Progenitor cell of endocrine pancreas (in vitro differentiated cells): ENCODE measurements at regions not wholly inside any gene's neighbourhood (a gene's known extent, or its start where the extent isn't known, plus 50 kb on each side); places are given as distances from the start of the nearest gene placed in this dataset.

Experiments
- DNase-seq: peaks from one replicate; pipeline ENCODE4 v3.0.0; 2021; ENCODE audit warnings: low spot score; ENCODE audit not compliant: unreplicated experiment
- H3K27ac Mint-ChIP-seq: 2 replicates; pipeline ENCODE4 v1.8.0; 2021; ENCODE audit warnings: mild to moderate bottlenecking, moderate library complexity, mixed read lengths
- H3K27me3 Mint-ChIP-seq: 2 replicates; pipeline ENCODE4 v1.8.0; 2021; ENCODE audit warnings: mixed read lengths
- H3K36me3 Mint-ChIP-seq: 2 replicates; pipeline ENCODE4 v1.8.0; 2022; ENCODE audit warnings: mixed read lengths; ENCODE audit not compliant: insufficient read depth
- H3K4me1 Mint-ChIP-seq: 2 replicates; pipeline ENCODE4 v1.8.0; 2021; ENCODE audit warnings: low read depth, mixed read lengths
- H3K4me3 Mint-ChIP-seq: 2 replicates; pipeline ENCODE4 v1.8.0; 2021; ENCODE audit warnings: low read depth, mild to moderate bottlenecking, moderate library complexity, mixed read lengths
- H3K9me3 Mint-ChIP-seq: 2 replicates; pipeline ENCODE4 v1.8.0; 2021; ENCODE audit warnings: low read depth, mixed read lengths
- TF ChIP-seq, protein P1 (sequence below): fragments of 200-600 bp; sonication (generic); IDR thresholded peaks from one replicate; pipeline ENCODE4 v1.5.0; 2021; ENCODE audit warnings: antibody characterized with exemption, mild to moderate bottlenecking; ENCODE audit not compliant: unreplicated experiment

DNA sequence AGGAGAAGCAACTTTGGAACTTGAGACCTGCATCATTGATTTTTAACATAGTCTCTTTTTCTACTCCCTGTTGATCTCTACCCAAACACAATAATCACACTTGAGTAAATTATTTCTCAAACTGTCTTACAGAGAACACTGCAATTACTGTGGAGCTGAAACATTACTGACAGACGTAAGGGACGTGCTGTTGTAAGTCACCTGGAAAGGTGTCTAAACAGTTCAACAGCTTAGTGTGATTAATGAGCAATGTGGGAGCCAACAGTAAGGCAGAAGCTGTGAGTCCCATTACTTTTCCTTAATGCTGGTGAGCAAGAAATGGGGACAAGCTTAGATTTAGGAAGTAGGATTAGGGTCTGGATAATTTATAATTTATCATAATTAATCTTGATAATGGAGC, 265.7 kb downstream of the DLEU7 start:
- Mint-ChIP-seq H3K27ac (no peak overlapping the region), H3K9me3 (no peaks in the 10 kb centered on the region), H3K36me3 (no peaks in the 10 kb centered on the region), H3K4me3 (no peak overlapping the region), H3K27me3 (peaks cover 4% of the 10 kb centered on the region), H3K4me1 (peaks cover 7% of the 10 kb centered on the region)
- TF ChIP-seq, protein P1, sequence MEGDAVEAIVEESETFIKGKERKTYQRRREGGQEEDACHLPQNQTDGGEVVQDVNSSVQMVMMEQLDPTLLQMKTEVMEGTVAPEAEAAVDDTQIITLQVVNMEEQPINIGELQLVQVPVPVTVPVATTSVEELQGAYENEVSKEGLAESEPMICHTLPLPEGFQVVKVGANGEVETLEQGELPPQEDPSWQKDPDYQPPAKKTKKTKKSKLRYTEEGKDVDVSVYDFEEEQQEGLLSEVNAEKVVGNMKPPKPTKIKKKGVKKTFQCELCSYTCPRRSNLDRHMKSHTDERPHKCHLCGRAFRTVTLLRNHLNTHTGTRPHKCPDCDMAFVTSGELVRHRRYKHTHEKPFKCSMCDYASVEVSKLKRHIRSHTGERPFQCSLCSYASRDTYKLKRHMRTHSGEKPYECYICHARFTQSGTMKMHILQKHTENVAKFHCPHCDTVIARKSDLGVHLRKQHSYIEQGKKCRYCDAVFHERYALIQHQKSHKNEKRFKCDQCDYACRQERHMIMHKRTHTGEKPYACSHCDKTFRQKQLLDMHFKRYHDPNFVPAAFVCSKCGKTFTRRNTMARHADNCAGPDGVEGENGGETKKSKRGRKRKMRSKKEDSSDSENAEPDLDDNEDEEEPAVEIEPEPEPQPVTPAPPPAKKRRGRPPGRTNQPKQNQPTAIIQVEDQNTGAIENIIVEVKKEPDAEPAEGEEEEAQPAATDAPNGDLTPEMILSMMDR = no peak
- DNase-seq = no peak

DNA sequence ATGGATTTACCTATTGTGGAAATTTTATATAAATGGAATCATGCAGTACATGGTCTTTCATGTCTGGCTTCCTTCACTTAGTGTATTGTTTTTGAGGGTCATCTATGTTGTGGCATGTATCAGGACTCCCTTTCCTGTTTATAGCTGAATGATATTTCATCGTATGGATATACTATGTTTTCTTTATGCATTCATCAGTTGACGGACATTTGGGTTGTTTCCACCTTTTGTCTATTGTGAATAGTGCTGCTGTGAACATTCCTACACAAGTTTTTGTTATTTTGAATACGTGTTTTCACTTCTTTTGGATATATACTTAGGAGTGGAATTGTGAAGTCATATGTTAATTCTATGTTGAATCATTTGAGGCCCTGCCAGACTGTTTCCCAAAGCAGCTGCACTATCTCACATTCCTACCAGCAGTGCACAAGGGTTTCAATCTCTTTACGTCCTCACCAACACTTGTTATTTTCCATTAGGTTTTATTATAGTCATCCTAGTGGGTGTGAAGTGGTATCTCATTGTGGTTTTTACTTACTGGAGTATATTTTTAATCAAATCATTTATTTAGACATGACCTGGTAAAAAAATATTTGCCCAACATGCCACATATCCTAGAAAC, 262.7 kb downstream of the DLEU7 start:
- no peak overlapping the region for H3K27ac Mint-ChIP-seq
- TF ChIP-seq, protein P1 = no peak

DNA sequence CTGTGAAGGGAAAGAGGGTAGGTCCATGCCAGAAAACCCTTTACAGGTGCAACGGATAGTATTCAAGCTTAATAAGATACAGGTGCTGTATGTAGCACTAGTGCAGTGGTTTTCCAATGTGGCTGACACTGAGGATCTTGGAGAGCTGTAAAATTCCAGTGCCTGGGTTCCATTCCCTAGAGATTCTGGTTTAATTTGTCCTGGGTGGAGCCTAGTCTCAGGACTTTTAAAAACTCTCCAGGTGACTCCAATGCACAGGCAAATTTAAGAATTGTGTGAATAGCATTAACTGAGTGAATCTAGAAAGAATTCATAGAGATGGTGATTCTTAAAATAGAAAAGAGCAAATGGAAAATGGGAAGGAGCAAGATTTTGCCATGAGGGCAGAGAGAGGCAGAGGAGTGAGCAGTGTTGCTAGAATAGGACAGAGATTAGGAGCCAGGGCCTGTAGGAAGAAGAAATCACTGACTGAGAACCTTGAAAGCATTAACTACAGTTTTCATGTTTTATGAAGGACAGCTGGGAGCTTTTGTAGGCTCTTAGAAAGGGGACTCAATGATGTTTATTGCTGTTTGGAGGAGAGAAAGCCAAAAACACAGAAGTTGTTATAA, 261.8 kb downstream of the DLEU7 start:
- TF ChIP-seq, protein P1 = no peak
- DNase-seq = no peak
- H3K36me3 Mint-ChIP-seq = no peaks in the 10 kb centered on the region
- H3K27me3 Mint-ChIP-seq = peaks cover 4% of the 10 kb centered on the region
- peaks cover 5% of the 10 kb centered on the region for H3K4me1 Mint-ChIP-seq
- no peaks in the 10 kb centered on the region for H3K9me3 Mint-ChIP-seq
- H3K4me3 Mint-ChIP-seq = no peak overlapping the region
- H3K27ac Mint-ChIP-seq = no peak overlapping the region

More for the DNA sequence above, 262.7 kb downstream of the DLEU7 start:
- no peak overlapping the region for H3K4me3 Mint-ChIP-seq
- no peaks in the 10 kb centered on the region for H3K36me3 Mint-ChIP-seq
- peaks cover 5% of the 10 kb centered on the region for H3K4me1 Mint-ChIP-seq
- DNase-seq = no peak
- peaks cover 4% of the 10 kb centered on the region for H3K27me3 Mint-ChIP-seq
- H3K9me3 Mint-ChIP-seq = no peaks in the 10 kb centered on the region

DNA sequence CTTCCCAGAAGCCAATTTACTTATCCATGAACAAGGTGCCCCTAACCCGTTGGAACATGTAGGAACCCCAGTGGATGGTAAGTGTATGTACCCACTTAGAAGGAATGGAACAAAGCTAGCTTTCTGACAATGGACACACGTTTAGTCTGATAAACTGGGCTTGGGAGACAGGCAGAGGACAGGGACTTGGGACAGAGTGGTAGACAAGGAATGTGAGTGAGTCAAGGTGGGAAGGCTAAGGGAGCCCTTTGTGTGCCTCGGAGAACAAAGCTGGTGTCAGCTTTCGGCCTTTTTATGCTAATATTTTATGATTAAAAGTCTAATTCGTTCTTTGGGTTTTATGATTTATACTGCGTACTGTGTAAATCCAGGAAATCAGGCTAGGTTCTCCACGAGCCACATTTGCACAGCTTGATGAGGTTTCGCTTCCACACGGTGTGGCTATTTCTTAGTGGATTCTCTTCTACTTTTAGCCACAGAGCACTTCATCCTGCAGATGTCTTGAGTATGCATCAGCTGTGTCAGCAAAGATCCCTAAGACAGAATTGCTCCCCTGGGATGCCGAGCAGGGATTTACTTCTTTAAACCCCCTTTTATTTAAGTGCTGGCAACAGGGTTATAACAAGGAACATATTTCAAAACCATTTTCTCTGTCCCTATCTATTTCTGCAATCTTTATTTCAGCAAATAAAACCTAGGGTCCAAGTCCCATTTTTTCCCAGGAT, 258.5 kb downstream of the DLEU7 start:
- no peaks in the 10 kb centered on the region for H3K9me3 Mint-ChIP-seq
- peaks cover 4% of the 10 kb centered on the region for H3K27me3 Mint-ChIP-seq
- no peak overlapping the region for H3K27ac Mint-ChIP-seq
- TF ChIP-seq, protein P1 = no peak
- no peak overlapping the region for H3K4me3 Mint-ChIP-seq
- DNase-seq = no peak
- H3K4me1 Mint-ChIP-seq = peaks cover 2% of the 10 kb centered on the region
- H3K36me3 Mint-ChIP-seq = no peaks in the 10 kb centered on the region

DNA sequence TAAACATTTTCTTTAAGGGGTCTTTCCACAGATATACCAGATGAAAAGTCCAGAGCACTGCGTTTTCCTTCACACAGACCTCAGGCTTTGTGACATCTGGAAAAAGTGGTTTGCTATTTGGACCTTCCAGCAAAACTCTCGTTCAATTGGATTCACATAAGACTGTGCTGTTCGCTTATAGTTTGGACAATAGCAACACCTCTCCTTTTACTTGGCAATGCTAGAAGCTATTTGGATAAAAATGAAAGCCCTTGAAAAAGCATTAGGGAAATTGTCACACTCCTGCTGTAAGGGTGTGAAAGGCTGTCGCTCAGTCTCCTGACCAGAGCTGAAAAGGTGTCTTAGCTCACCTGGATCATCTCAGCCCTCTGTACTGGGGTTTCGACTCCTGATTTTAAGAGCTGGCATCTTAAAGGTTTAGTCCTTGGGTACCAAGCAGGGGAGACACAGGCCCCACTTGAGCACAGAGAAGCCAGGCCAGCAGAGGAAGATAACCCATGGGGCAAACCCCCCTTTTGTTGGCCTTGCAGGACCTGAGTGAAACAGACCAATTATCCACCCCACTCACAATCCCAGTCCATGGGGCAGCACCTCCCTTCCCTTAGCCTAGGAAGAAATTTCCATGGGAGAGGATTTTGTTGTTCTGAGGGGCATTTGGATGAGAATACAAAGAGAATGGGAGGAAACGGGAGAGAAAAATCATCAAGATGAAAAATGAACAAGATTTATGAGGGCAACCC, 257.6 kb downstream of the DLEU7 start:
- Mint-ChIP-seq H3K9me3 (no peaks in the 10 kb centered on the region), H3K4me3 (no peak overlapping the region), H3K27ac (no peak overlapping the region), H3K27me3 (peaks cover 4% of the 10 kb centered on the region), H3K36me3 (no peaks in the 10 kb centered on the region), H3K4me1 (peaks cover 5% of the 10 kb centered on the region)
- DNase-seq = no peak
- TF ChIP-seq, protein P1 = no peak
